ENCODE measurements at regions not wholly inside any gene's neighbourhood (a gene's known extent, or its start where the extent isn't known, plus 50 kb on each side); places are given as distances from the start of the nearest gene placed in this dataset.

- in situ Hi-C loops (cut with MboI; ENCODE audit: low sequenced_read_pairs), result no loop called here
- DNase-seq, result no peak
These were observed 506.5 kb downstream of the TCERG1L start for GRCh38 chr10:130804778-130805634.

More at GRCh38 chr10:130804778-130805634, 506.5 kb downstream of the TCERG1L start:
- Histone ChIP-seq H3K27me3 (ENCODE audit: control insufficient read depth, insufficient read depth, low read length) (no peaks in the 10 kb centered on the region), H3K14ac (replicated peaks; ENCODE audit: low read depth, low read length) (no peak overlapping the region), H3K4ac (ENCODE audit: low read depth, low read length) (no peak overlapping the region), H3K27ac (ENCODE audit: insufficient read depth, low read length) (no peak overlapping the region), H2AK5ac (ENCODE audit: low read depth, low read length) (no peak overlapping the region), H3K36me3 (ENCODE audit: control insufficient read depth, insufficient read depth, low read length) (no peaks in the 10 kb centered on the region), H2AFZ (replicated peaks; ENCODE audit: low read length, poor library complexity) (peak overlapping the region; percentile 43), H3K4me1 (ENCODE audit: control insufficient read depth, insufficient read depth, low read length) (no peaks in the 10 kb centered on the region), H3K9me3 (ENCODE audit: control insufficient read depth, insufficient read depth, low read length) (peaks cover 47% of the 10 kb centered on the region), H3K4me3 (ENCODE audit: insufficient read depth, low read depth, low read length) (no peak overlapping the region), H3K4me2 (ENCODE audit: low read depth, low read length) (no peak overlapping the region), H2BK5ac (ENCODE audit: low read depth, low read length, poor library complexity, severe bottlenecking) (no peak overlapping the region), H4K8ac (ENCODE audit: low read depth in 2 of 2, low read length in 2 of 2) (no peak overlapping the region), H3K9me1 (ENCODE audit: insufficient read depth, low read length) (no peaks in the 10 kb centered on the region), H2BK15ac (ENCODE audit: low read depth, low read length) (no peak overlapping the region), H3K23ac (ENCODE audit: low read depth, low read length) (no peak overlapping the region), H3K18ac (ENCODE audit: low read depth, low read length) (no peak overlapping the region), H4K20me1 (ENCODE audit: insufficient read depth, low read length) (no peaks in the 10 kb centered on the region), H3K79me1 (ENCODE audit: low read depth in 1 of 2, low read length in 2 of 2) (no peaks in the 10 kb centered on the region), H4K91ac (ENCODE audit: insufficient read depth, low read depth, low read length) (no peak overlapping the region), H4K5ac (ENCODE audit: low read depth, low read length) (no peak overlapping the region), H2BK120ac (ENCODE audit: low read depth, low read length) (no peak overlapping the region), H2BK20ac (ENCODE audit: low read depth, low read length) (no peak overlapping the region), H3K9ac (ENCODE audit: low read depth, low read length) (no peak overlapping the region), H3K56ac (ENCODE audit: extremely low read depth, insufficient read depth, low read length) (no peak overlapping the region), H2AK9ac (replicated peaks; ENCODE audit: low read depth, low read length, poor library complexity) (no peak overlapping the region)
- dilution Hi-C loops (cut with HindIII; ENCODE audit: low sequenced_read_pairs, unreplicated experiment) (no loop called here), intact Hi-C loops (cut with micrococcal nuclease) (no loop called here)
- POLR2A ChIA-PET (ENCODE audit: unreplicated experiment), result no interaction called here
- TF ChIP-seq POLR2A (IDR thresholded peaks at IDR 0.05; ENCODE audit: low read depth, low read length) (no peak), FOS (IDR thresholded peaks at IDR 0.05; ENCODE audit: low read depth, low read length) (no peak), BHLHE40 (IDR thresholded peaks at IDR 0.05; ENCODE audit: low read depth, low read length) (no peak), RAD21 (IDR thresholded peaks at IDR 0.05; ENCODE audit: low read length) (no peak), CTCF (conservative IDR thresholded peaks at IDR 0.05; ENCODE audit: low read depth, low read length) (no peak), MAFK (IDR thresholded peaks at IDR 0.05; ENCODE audit: low read depth, low read length) (no peak), RCOR1 (IDR thresholded peaks at IDR 0.05; ENCODE audit: insufficient replicate concordance, low read length) (no peak), MAZ (IDR thresholded peaks at IDR 0.05; ENCODE audit: borderline replicate concordance, low read depth, low read length) (no peak)
- CTCF ChIA-PET, result no interaction called here
- no CpG with 5 or more reads among the region's 8 CpGs for WGBS, 2 experiments (ENCODE audit: extremely low coverage in 2 of 2, insufficient read length in 1 of 2)
- no TSS peak for BruUV-seq (replicated peaks)
- no peak for ATAC-seq (ENCODE audit: low read depth)
